HG02885 (cell line): ENCODE measurements at regions not wholly inside any gene's neighbourhood (a gene's known extent, or its start where the extent isn't known, plus 50 kb on each side); places are given as distances from the start of the nearest gene placed in this dataset.

ENCODE experiments used
- ATAC-seq: cut with Tn5 transposase; IDR thresholded peaks from one replicate; pipeline ENCODE4 v1.9.1; 2021; ENCODE audit warnings: mild to moderate bottlenecking; ENCODE audit not compliant: unreplicated experiment, poor library complexity

DNA sequence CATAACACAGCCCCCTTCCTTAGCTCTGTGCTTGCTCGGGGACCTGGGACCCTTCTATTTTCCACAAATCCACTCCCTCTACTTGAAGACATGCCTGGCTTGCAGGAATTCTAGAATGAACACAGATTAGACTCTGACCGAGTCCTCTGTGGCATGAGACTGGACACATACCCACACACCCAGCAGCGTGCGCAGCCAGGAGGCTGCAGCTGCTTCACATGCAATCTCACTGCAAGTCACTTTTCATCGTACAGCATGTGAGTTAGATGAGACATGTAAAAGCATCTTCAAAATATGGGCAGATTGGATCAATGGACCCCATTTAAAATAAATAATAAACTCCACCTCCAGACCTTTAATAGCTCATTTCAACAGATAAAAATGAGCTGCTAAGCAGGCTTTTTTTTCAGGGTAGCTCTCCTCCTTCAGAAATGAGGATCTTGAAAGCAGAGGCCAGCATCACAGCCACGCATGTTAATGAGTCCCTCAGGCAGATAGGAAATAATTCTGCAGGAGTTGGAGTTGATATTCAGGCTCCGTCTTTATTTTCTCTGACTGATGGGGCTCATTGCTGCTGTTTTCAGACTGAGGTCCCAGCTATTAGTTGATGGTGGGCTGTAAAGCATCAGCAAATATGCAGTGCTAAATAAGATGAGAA is 215.1 kb upstream of the GGTLC1 start:
- no peak for ATAC-seq

- ATAC-seq, result no peak
These were observed 210.9 kb upstream of the GGTLC1 start for GRCh38 chr20:24199501-24199900.

- no peak for ATAC-seq
These were observed 205.6 kb upstream of the GGTLC1 start for GRCh38 chr20:24194143-24194542.

DNA sequence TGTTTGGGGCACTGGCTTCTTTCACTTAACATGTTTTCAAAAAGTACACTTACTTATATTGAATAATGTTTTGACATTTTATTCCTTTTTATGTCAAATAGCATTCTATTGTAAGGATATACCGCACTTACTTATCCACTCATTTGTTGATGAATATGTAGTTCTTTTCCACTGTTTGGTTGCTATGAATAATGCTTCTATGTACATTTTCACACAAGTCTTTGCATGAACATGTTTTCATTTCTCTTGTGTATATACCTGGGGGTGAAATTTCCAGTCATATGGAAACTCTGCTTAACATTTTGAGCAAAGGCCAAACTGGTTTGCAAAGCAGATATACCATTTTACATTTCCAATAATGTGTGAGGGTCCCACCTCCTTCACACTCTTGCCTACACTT is 202.3 kb upstream of the GGTLC1 start:
- ATAC-seq, result no peak

- no peak for ATAC-seq
These were observed 197.2 kb upstream of the GGTLC1 start for GRCh38 chr20:24185791-24186190.

GRCh38 chr20:24181151-24181550 is 192.6 kb upstream of the GGTLC1 start:
- no peak for ATAC-seq

- no peak for ATAC-seq
These were observed 180.7 kb upstream of the GGTLC1 start for GRCh38 chr20:24169256-24169655.

DNA sequence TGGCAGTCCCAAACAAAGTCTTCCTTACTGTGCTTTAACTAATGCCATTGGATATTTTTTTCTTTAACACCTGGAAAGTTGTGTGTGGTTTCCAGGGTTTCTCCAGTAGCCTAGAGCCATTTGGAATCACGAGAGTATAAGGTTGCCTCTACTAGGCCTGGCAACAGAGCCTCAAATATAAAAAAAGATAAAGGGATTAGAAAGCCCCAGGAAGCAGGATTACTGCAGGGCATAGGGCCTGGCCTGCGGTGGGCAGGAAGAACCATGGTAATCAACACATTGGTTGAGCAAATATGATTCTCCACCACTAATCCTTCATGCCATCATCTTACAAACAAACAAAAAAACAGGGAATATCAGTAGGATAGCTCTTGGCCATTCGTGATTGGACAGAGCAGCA is 177.8 kb upstream of the GGTLC1 start:
- ATAC-seq, result no peak

DNA sequence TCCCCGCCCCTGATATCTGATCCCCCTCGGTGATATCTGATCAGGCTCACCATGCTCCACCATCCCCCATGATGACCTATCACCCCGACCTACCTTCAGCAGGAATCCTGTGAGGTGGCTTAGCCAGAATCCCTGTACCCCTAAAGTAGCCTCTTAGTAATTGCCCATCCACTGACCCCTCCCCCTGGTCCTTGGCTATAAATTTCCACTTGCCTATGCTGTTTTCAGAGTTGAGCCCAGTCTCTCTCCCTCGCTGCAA is 177.5 kb upstream of the GGTLC1 start:
- no peak for ATAC-seq

DNA sequence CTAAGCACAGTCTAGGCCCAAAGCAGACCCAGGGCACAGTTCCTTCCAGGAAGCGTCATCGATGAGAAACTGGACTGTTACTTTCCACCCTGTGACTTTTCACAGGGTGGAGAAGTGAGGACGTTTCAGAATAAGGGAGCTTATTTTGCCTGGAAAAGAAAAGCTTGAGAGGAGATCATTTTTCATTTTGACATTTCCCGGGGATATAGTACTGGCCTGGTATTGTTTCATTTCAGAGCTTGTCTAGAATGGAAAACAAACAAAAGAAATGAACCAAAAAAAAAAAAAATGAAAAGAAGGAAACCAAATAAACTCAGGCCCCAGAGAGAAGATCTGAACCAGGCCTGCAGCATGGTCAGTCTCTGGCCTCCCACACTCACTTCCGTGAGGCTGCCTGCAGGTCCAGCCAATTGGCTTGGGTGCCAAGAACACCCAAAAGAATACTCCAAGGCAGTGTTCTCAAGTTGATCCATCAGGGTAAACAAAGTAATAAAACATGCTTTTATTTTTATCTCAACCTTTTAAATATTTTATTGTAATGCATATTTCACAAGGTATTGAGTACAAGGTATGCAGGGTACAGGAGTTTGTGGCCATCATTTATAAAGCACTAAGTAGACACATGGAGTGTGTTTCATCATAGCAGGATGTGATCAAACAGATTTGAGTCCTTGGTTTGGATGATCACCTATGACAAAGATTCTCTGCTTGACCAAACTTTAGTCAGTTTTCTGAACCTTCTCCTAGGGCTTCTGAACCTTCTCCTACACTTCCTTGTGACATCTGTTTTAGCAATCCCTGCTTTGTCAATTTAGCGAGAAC is 176.9 kb upstream of the GGTLC1 start:
- no peak for ATAC-seq

GRCh38 chr20:24164360-24164759 is 175.8 kb upstream of the GGTLC1 start:
- no peak for ATAC-seq

DNA sequence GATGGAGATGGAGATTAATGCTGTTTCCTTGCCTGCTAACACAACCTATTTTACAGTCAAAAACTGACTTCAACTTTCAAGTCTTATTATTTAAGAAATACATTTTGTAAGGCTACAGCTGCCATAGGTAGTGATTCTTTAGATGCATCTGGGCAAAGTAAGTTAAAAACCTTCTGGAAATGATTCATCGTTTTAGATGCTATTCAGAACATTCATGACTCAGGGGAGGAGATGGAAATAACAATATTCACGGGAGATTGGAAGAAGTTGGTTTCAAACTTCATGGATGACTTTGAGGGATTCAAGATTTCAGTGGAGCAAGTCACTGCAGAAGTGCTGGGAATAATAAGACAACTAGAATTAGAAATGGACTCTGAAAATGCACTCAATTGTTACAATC is 174.9 kb upstream of the GGTLC1 start:
- ATAC-seq, result no peak

DNA sequence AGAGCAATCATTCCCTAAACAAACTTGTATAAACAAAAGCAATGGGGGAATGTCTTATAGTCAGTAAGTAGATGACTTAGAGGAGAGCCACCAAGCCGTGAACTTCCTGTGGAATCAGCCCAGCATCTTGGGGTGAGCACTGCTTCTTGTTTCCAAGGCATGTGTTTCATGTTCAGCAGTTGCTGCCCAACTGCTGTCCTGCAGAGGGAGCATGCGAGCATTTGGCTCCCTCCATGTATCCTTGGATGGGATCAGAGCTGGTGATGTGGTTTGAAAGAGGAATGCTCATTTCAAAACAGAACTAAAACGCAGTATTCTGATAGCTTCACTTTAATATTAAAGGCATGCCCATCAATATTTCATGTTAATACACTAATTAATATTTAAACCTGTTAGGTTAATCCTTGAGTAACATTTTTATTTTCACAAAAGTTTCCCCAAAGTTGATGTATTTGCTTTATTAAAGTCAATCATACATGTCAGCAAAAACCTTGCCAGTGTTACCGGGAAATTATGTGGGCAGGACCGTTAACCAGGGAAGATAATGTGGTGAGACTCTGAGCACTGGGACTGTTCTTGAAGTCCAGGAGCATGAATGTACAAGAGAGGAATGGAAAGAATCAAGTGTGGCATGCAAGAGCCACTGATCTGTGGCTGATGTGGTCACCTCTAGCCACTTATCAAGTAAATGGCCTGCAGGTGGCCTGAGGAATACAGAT is 172.1 kb upstream of the GGTLC1 start:
- ATAC-seq, result no peak

DNA sequence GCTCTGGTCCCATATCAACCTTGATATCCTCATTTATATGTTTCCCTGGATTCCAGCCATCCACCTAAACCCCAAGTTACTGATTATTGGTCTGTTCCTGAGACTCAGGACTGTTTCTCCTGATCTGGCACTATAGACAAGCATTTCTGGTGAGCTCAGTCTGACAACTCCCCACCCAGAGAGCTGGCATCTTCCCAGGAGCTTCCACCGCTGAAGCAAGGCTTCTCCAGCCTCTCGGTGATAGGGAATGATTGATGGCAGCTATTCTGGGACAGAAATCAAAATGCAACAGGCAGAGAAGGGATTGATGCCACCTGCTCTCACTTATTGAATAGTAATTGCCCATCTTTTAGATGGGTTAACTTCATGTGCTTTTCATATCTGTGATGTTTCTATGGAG is 169.7 kb upstream of the GGTLC1 start:
- ATAC-seq, result no peak

- no peak for ATAC-seq
These were observed 168.6 kb upstream of the GGTLC1 start for GRCh38 chr20:24157213-24157612.

GRCh38 chr20:24153101-24154040 is 164.8 kb upstream of the GGTLC1 start:
- no peak for ATAC-seq

DNA sequence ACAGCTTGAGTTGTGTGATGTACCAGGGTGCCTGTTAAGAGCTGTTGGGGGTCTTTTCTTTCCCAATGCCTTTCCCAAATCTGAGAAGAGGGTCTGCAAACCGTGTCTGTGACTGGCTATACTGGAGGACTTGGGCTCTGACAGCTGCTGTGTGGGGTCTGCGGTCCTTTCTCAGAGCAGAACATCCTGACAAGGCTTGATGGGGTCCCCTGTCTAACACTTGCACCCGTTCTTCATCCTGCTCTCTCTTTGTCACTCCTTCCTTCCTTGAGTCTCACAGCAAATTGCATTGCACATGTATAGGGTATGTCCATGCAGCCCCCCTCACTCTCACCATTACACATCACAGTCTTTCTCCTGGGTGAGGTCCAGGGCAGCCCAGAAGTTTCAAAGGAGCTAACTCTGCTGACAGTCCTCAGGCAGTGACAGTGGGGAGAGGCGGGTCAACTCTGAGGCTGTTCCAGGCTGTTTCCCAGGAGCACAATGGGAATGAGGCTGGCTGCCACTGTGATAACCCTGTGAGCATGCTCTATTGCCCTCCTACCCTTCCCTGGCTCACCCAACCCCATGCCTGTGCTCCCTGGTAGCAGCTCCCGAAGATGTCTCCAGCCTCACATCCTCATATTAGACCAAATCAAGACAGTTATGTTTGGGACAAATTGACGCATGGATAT is 163.2 kb upstream of the GGTLC1 start:
- ATAC-seq, result no peak

GRCh38 chr20:24150406-24150805 is 161.8 kb upstream of the GGTLC1 start:
- no peak for ATAC-seq

GRCh38 chr20:24149881-24150307 is 161.3 kb upstream of the GGTLC1 start:
- ATAC-seq, result no peak

DNA sequence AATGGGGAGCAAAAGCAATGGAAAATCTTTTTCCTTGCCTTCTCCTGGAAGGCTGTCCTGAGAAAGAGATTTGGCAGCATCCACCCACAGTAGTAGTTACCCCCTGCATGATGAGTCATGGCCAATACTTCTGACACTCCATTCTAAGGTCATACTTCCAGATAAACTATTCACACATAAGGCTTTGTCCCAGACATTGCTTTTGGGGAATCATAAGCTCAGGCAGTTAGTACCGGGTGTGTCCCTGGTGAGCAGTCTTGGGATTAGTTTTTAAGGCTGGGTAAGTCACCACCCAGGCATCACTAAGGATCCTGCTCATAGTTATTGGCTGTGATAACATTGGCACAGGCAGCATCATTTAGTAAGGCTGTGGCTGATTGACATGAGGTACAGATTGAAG is 160.6 kb upstream of the GGTLC1 start:
- ATAC-seq, result no peak
